ENCODE measurements at regions not wholly inside any gene's neighbourhood (a gene's known extent, or its start where the extent isn't known, plus 50 kb on each side); places are given as distances from the start of the nearest gene placed in this dataset.

DNA sequence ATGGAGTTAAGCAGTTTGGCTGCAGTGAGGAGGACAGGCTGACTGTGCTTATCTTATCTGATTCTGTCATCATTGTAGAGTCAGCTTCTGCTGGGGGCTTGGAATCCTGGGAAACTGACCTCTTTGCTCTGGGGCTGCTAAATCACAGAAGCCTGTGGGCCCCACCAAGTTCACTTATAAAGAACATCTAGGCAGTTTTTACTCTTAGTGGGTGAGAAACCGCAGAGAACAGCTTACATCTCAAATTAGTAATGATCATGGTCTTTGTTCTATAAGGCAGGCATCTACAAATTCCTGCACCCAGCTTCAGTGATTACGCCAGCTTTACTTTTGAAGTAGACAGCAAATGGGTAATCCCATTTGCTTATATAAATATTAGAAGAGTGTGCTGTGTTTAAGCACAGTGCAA lies 75.7 kb downstream of the ZC3H11B start:
- no peak overlapping the region for H3K27ac ChIP-seq (ENCODE audit: low read depth, low read length)
- intact Hi-C loops (cut with micrococcal nuclease), result no loop called here
- Mint-ChIP-seq H3K4me1 (no peaks in the 10 kb centered on the region), H3K9me3 (peaks cover 0 to 6% (median under 1%) of the 10 kb centered on the region in 8 donors), H3K27me3 (no peaks in the 10 kb centered on the region), H3K36me3 (no peaks in the 10 kb centered on the region), H3K27ac (no peak overlapping the region), H3K4me3 (no peak overlapping the region)
- no peaks in the 10 kb centered on the region for H3K27me3 ChIP-seq (ENCODE audit: insufficient read depth, low read length)
- no peak for DNase-seq
- no peaks in the 10 kb centered on the region for H3K4me1 ChIP-seq (ENCODE audit: insufficient read depth, low read length)
- POLR2A ChIA-PET (ENCODE audit: partially characterized antibody), result no interaction called here
- CTCF ChIA-PET (ENCODE audit: partially characterized antibody), result no interaction called here
- no peak overlapping the region for H3K4me3 ChIP-seq (ENCODE audit: low read length in 2 of 2)
- no peaks in the 10 kb centered on the region for H3K9me3 ChIP-seq (ENCODE audit: control insufficient read depth in 1 of 2, low read length in 2 of 2)
- H3K36me3 ChIP-seq (ENCODE audit: insufficient read depth, low read length), result no peaks in the 10 kb centered on the region

DNA sequence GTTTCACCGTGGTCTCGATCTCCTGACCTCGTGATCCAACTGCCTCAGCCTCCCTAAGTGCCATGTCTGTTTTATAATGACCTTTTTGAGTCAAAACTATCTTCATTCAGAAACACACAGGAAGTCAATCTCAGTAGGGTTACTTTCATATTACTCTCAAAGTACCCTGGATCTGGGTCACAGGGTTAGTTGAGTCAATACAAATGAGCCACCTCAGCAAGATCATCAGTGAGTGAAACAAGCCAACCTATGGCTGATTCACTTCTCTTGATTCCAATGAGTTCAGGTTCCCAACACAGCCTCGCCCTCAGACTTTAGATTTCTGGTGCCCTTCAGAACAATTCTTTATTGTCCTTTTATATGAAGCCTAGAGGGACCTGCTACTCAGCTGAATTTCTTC lies 76.9 kb downstream of the ZC3H11B start:
- no peak overlapping the region for H3K27ac Mint-ChIP-seq
- POLR2A ChIA-PET (ENCODE audit: partially characterized antibody), result no interaction called here

DNA sequence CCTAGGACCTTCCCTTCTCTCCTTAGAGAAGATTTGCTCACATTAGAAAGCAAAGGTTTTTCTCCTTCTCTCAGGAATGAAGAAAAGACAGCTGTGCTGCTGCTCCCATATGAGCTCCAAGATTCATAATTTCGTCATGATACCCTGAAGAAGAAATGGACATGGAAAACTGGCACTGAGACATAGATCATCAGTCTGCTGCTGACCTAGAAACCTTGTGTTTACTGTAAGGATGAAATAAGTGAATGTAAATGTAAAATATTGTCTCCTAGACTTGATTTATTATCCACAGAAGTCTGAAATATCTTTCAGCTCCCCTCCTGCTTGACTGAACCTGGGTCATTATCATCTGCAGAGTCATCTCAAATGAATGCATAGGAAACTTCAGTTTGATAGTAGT lies 77.9 kb downstream of the ZC3H11B start:
- H3K36me3 ChIP-seq (ENCODE audit: insufficient read depth, low read length), result no peaks in the 10 kb centered on the region
- Mint-ChIP-seq H3K4me1 (no peaks in the 10 kb centered on the region), H3K36me3 (no peaks in the 10 kb centered on the region), H3K27ac (no peak overlapping the region), H3K27me3 (no peaks in the 10 kb centered on the region), H3K4me3 (no peak overlapping the region), H3K9me3 (peaks cover 0 to 4% (median under 1%) of the 10 kb centered on the region in 8 donors)
- no peaks in the 10 kb centered on the region for H3K4me1 ChIP-seq (ENCODE audit: insufficient read depth, low read length)
- POLR2A ChIA-PET (ENCODE audit: partially characterized antibody), result no interaction called here
- DNase-seq, result no peak
- CTCF ChIA-PET (ENCODE audit: partially characterized antibody), result no interaction called here
- H3K9me3 ChIP-seq (ENCODE audit: control insufficient read depth in 1 of 2, low read length in 2 of 2), result no peaks in the 10 kb centered on the region
- no peaks in the 10 kb centered on the region for H3K27me3 ChIP-seq (ENCODE audit: insufficient read depth, low read length)
- no peak overlapping the region for H3K27ac ChIP-seq (ENCODE audit: low read depth, low read length)
- no peak overlapping the region for H3K4me3 ChIP-seq (ENCODE audit: low read length in 2 of 2)
- intact Hi-C loops (cut with micrococcal nuclease), result no loop called here

More for the DNA sequence above, 76.9 kb downstream of the ZC3H11B start:
- Mint-ChIP-seq H3K36me3 (no peaks in the 10 kb centered on the region), H3K4me1 (no peaks in the 10 kb centered on the region), H3K4me3 (no peak overlapping the region), H3K27me3 (no peaks in the 10 kb centered on the region), H3K9me3 (peaks cover 0 to 6% (median under 1%) of the 10 kb centered on the region in 8 donors)
- Histone ChIP-seq H3K9me3 (ENCODE audit: control insufficient read depth in 1 of 2, low read length in 2 of 2) (no peaks in the 10 kb centered on the region), H3K4me3 (ENCODE audit: low read length in 2 of 2) (no peak overlapping the region), H3K4me1 (ENCODE audit: insufficient read depth, low read length) (no peaks in the 10 kb centered on the region), H3K27ac (ENCODE audit: low read depth, low read length) (no peak overlapping the region), H3K27me3 (ENCODE audit: insufficient read depth, low read length) (no peaks in the 10 kb centered on the region), H3K36me3 (ENCODE audit: insufficient read depth, low read length) (no peaks in the 10 kb centered on the region)
- CTCF ChIA-PET (ENCODE audit: partially characterized antibody), result no interaction called here
- intact Hi-C loops (cut with micrococcal nuclease), result no loop called here
- no peak for DNase-seq

DNA sequence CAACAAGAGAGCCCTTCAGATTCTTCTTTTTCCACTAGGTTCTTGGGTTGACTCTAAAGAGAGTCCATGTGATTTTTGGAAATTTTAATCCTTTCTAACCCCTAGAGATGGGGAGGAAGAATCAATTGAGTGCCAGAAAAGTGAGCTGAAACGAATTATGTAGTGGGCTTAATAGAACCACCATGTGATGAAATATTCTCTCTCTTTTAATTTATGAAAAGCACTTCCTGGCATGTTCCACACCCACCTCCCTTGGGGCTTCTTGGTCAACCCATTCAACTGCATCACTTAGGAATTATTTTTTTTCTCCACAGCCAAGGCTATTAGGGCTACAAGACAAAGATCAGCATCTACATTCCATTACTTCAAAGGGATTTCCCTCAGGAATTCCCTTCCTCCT lies 79.6 kb downstream of the ZC3H11B start:
- Histone ChIP-seq H3K4me3 (ENCODE audit: low read length in 2 of 2) (no peak overlapping the region), H3K27ac (ENCODE audit: low read depth, low read length) (no peak overlapping the region), H3K36me3 (ENCODE audit: insufficient read depth, low read length) (no peaks in the 10 kb centered on the region), H3K4me1 (ENCODE audit: insufficient read depth, low read length) (no peaks in the 10 kb centered on the region), H3K9me3 (ENCODE audit: control insufficient read depth in 1 of 2, low read length in 2 of 2) (no peaks in the 10 kb centered on the region), H3K27me3 (ENCODE audit: insufficient read depth, low read length) (no peaks in the 10 kb centered on the region)
- DNase-seq, result no peak
- Mint-ChIP-seq H3K4me3 (no peak overlapping the region), H3K9me3 (peaks cover 0 to 4% (median 0%) of the 10 kb centered on the region in 8 donors), H3K27me3 (peaks cover 0 to 1% of the 10 kb centered on the region in 2 donors), H3K36me3 (no peaks in the 10 kb centered on the region), H3K4me1 (no peaks in the 10 kb centered on the region), H3K27ac (no peak overlapping the region)
- ChIA-PET CTCF (ENCODE audit: partially characterized antibody) (no interaction called here), POLR2A (ENCODE audit: partially characterized antibody) (no interaction called here)
- intact Hi-C loops (cut with micrococcal nuclease), result no loop called here

DNA sequence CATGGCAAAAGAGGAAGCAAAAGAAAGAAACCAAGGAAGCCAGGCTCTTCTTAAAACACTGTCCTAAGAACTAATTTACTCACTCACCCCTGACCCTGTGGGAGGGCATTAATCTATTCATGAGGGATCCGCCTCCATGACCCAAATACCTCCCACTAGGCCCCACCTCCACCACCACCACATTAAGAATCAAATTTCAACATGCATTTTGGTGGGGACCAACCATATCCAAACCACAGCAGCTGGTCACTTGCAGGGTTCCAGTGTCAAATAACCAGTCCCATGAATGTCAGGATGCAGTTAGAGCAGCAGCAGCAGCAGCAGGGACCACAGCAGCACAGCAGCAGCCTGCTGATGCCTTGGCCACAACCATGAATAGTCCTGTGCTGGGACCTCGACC lies 83.8 kb downstream of the ZC3H11B start:
- intact Hi-C loops (cut with micrococcal nuclease), result no loop called here
- Histone ChIP-seq H3K27ac (ENCODE audit: low read depth, low read length) (no peak overlapping the region), H3K36me3 (ENCODE audit: insufficient read depth, low read length) (no peaks in the 10 kb centered on the region), H3K27me3 (ENCODE audit: insufficient read depth, low read length) (no peaks in the 10 kb centered on the region), H3K4me1 (ENCODE audit: insufficient read depth, low read length) (no peaks in the 10 kb centered on the region), H3K4me3 (ENCODE audit: low read length in 2 of 2) (no peak overlapping the region), H3K9me3 (ENCODE audit: control insufficient read depth in 1 of 2, low read length in 2 of 2) (no peaks in the 10 kb centered on the region)
- no peaks in the 10 kb centered on the region for H3K36me3 Mint-ChIP-seq
- ChIA-PET POLR2A (ENCODE audit: partially characterized antibody) (no interaction called here), CTCF (ENCODE audit: partially characterized antibody) (no interaction called here)
- peaks cover 0 to 1% of the 10 kb centered on the region in 2 donors for H3K27me3 Mint-ChIP-seq
- no peak overlapping the region for H3K27ac Mint-ChIP-seq
- DNase-seq, result no peak
- no peaks in the 10 kb centered on the region for H3K4me1 Mint-ChIP-seq
- H3K4me3 Mint-ChIP-seq, result no peak overlapping the region
- H3K9me3 Mint-ChIP-seq, result peaks cover 0 to 4% (median 0%) of the 10 kb centered on the region in 8 donors

DNA sequence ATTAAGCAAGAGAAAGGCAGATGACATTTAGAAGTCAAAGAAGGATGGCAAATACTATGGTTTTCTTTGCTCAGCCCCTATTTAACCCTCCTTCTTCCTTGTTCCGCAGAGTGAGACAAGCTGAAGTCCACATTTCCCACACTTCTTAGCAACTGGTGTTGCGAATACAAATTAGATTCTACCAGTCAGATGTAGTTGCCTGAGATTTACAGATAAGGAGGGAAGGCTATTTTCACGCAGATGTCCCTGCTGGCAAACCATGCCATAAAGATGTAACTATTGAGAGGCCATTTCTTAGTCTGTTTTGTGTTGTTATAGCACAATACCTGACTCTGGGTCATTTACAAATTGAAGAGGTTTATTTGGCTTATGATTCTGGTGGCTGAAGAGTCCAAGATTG lies 84.3 kb downstream of the ZC3H11B start:
- ChIA-PET POLR2A (ENCODE audit: partially characterized antibody) (no interaction called here), CTCF (ENCODE audit: partially characterized antibody) (no interaction called here)
- no peaks in the 10 kb centered on the region for H3K36me3 ChIP-seq (ENCODE audit: insufficient read depth, low read length)
- no peaks in the 10 kb centered on the region for H3K9me3 ChIP-seq (ENCODE audit: control insufficient read depth in 1 of 2, low read length in 2 of 2)
- H3K9me3 Mint-ChIP-seq, result peaks cover 0 to 4% (median 0%) of the 10 kb centered on the region in 8 donors
- H3K27ac Mint-ChIP-seq, result no peak overlapping the region
- H3K4me1 Mint-ChIP-seq, result no peaks in the 10 kb centered on the region
- no peak overlapping the region for H3K4me3 Mint-ChIP-seq
- no peak overlapping the region for H3K4me3 ChIP-seq (ENCODE audit: low read length in 2 of 2)
- H3K4me1 ChIP-seq (ENCODE audit: insufficient read depth, low read length), result no peaks in the 10 kb centered on the region
- peaks cover 0 to 1% of the 10 kb centered on the region in 2 donors for H3K27me3 Mint-ChIP-seq
- H3K27me3 ChIP-seq (ENCODE audit: insufficient read depth, low read length), result no peaks in the 10 kb centered on the region
- DNase-seq, result no peak
- no peak overlapping the region for H3K27ac ChIP-seq (ENCODE audit: low read depth, low read length)
- H3K36me3 Mint-ChIP-seq, result no peaks in the 10 kb centered on the region
- intact Hi-C loops (cut with micrococcal nuclease), result no loop called here

DNA sequence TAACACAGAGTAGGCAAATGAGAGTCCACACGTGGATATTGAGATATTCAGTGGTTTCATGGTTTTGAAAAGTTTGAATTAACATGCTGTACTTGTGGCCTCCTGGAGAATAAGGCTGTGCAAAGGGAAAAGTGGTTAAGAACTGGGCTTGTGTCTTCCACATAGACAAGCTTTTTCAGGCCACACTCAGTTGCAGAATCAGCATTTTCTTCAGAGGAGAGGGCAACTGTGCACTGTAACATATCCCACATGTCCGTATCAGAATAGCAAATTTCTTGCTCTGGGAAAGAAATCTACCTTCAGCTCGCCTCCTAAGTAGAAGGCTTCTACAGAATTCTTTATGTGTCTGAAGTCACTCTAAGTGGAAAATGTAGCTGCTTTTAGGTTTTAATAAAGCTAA lies 84.9 kb downstream of the ZC3H11B start:
- H3K9me3 Mint-ChIP-seq, result peaks cover 0 to 3% (median 0%) of the 10 kb centered on the region in 8 donors
- Histone ChIP-seq H3K27me3 (ENCODE audit: insufficient read depth, low read length) (no peaks in the 10 kb centered on the region), H3K36me3 (ENCODE audit: insufficient read depth, low read length) (no peaks in the 10 kb centered on the region), H3K27ac (ENCODE audit: low read depth, low read length) (no peak overlapping the region), H3K4me1 (ENCODE audit: insufficient read depth, low read length) (no peaks in the 10 kb centered on the region), H3K9me3 (ENCODE audit: control insufficient read depth in 1 of 2, low read length in 2 of 2) (no peaks in the 10 kb centered on the region), H3K4me3 (ENCODE audit: low read length in 2 of 2) (no peak overlapping the region)
- no peak overlapping the region for H3K27ac Mint-ChIP-seq
- POLR2A ChIA-PET (ENCODE audit: partially characterized antibody), result no interaction called here
- DNase-seq, result no peak
- H3K4me1 Mint-ChIP-seq, result no peaks in the 10 kb centered on the region
- no peaks in the 10 kb centered on the region for H3K36me3 Mint-ChIP-seq
- intact Hi-C loops (cut with micrococcal nuclease), result no loop called here
- CTCF ChIA-PET (ENCODE audit: partially characterized antibody), result no interaction called here
- no peak overlapping the region for H3K4me3 Mint-ChIP-seq
- peaks cover 0 to 1% of the 10 kb centered on the region in 2 donors for H3K27me3 Mint-ChIP-seq

DNA sequence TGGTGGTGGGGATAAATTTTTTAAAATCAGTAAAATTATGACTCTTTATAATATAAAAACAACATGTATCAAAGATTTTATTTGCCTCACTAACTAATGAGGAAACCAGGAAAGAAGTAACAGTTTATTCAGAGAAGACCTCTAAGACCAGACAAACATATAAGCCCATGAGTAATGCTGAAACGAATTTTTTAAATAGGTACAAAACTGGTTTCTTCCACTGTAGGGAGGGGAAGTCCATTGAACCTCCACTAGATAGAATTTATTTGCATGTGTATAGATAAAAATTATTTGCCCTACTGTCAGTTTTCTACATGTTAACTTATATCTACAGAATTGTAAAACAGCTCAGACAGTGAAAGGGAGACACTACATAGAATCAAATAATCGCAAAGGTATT lies 86.8 kb downstream of the ZC3H11B start:
- H3K9me3 ChIP-seq (ENCODE audit: control insufficient read depth in 1 of 2, low read length in 2 of 2), result no peaks in the 10 kb centered on the region
- no peak overlapping the region for H3K4me3 ChIP-seq (ENCODE audit: low read length in 2 of 2)
- Mint-ChIP-seq H3K9me3 (peaks cover 0 to 3% (median 0%) of the 10 kb centered on the region in 8 donors), H3K27me3 (peaks cover 0 to 1% of the 10 kb centered on the region in 2 donors), H3K36me3 (no peaks in the 10 kb centered on the region), H3K4me1 (no peaks in the 10 kb centered on the region), H3K4me3 (no peak overlapping the region), H3K27ac (no peak overlapping the region)
- H3K36me3 ChIP-seq (ENCODE audit: insufficient read depth, low read length), result no peaks in the 10 kb centered on the region
- POLR2A ChIA-PET (ENCODE audit: partially characterized antibody), result no interaction called here
- CTCF ChIA-PET (ENCODE audit: partially characterized antibody), result no interaction called here
- no peak for DNase-seq
- H3K4me1 ChIP-seq (ENCODE audit: insufficient read depth, low read length), result no peaks in the 10 kb centered on the region
- intact Hi-C loops (cut with micrococcal nuclease), result no loop called here
- H3K27ac ChIP-seq (ENCODE audit: low read depth, low read length), result no peak overlapping the region
- no peaks in the 10 kb centered on the region for H3K27me3 ChIP-seq (ENCODE audit: insufficient read depth, low read length)
